ENCODE measurements at regions not wholly inside any gene's neighbourhood (a gene's known extent, or its start where the extent isn't known, plus 50 kb on each side); places are given as distances from the start of the nearest gene placed in this dataset.
A peak's percentile ranks its signal among the peaks of the same experiment; 100 is the strongest.

DNA sequence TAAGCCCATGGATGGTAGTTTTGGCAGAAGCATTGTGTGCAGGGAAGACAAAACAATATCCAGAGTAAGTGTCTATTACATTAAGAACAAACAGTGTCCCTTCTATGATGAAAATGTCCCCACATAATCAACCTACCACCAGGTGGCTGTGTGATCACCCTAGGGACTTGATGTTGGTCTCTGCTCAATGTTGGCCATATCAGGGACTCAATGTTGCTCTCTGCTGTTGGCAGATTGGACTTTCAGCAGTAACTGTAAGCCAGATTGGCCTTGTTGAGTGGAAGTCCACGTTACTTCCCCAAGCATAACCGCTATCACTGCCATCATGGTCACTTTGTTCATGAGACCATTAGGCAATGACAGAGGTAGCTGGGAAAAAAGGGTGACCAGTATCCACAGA lies 52.8 kb upstream of the PRSS3 start:
- TF ChIP-seq, protein P1, sequence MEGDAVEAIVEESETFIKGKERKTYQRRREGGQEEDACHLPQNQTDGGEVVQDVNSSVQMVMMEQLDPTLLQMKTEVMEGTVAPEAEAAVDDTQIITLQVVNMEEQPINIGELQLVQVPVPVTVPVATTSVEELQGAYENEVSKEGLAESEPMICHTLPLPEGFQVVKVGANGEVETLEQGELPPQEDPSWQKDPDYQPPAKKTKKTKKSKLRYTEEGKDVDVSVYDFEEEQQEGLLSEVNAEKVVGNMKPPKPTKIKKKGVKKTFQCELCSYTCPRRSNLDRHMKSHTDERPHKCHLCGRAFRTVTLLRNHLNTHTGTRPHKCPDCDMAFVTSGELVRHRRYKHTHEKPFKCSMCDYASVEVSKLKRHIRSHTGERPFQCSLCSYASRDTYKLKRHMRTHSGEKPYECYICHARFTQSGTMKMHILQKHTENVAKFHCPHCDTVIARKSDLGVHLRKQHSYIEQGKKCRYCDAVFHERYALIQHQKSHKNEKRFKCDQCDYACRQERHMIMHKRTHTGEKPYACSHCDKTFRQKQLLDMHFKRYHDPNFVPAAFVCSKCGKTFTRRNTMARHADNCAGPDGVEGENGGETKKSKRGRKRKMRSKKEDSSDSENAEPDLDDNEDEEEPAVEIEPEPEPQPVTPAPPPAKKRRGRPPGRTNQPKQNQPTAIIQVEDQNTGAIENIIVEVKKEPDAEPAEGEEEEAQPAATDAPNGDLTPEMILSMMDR (conservative IDR thresholded peaks at IDR 0.05; ENCODE audit: low read depth in 2 of 2), result peak; percentile 29 to 57; a peak in 3 of 4 replicates
- TF ChIP-seq POLR2AphosphoS5 (IDR thresholded peaks at IDR 0.05; ENCODE audit: low read depth), result no peak

Data from GM23338 (cell line).